ENCODE measurements at regions not wholly inside any gene's neighbourhood (a gene's known extent, or its start where the extent isn't known, plus 50 kb on each side); places are given as distances from the start of the nearest gene placed in this dataset.

DNA sequence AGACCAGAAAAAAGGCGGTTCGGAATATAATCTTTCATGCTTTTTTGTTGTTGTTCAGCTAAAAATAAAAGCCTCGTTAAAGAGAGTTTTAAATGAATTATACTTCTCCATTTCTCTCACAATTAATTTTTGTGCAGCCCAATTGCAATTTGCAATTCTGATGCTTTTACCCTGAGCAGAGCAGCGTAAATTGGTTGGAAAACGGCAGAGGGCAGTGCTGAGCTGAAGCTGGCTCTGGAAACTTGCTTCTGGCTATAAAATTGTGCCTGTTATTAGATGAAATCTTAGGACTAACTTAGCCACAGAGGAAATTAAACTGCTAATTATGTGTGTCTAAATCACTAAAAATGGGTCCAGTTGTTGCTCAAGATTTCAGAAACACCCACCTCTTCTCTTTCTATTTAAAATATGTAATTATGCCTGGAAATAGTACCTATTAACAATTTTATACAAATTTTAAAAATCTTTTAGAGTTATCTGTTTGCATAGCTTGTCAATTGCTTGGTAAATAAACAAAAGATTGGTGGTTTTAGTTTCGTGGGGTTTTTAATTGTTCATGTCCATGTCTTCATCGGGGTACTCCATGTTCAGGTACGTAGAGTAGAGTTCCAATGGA is 441.8 kb upstream of the TLE4 start:
- no peaks in the 10 kb centered on the region for H3K4me1 ChIP-seq (ENCODE audit: control insufficient read depth, insufficient read depth, low read length)
- H3K27me3 ChIP-seq (ENCODE audit: control insufficient read depth, insufficient read depth, low read length), result no peaks in the 10 kb centered on the region
- Mint-ChIP-seq H3K4me3 (no peak overlapping the region), H3K4me1 (no peaks in the 10 kb centered on the region), H3K9me3 (no peaks in the 10 kb centered on the region), H3K27me3 (ENCODE audit: low read depth in 2 of 2) (no peaks in the 10 kb centered on the region), H3K27ac (no peak overlapping the region), H3K36me3 (no peaks in the 10 kb centered on the region)
- H3K4me3 ChIP-seq (ENCODE audit: low read length), result no peak overlapping the region
- ATAC-seq, result no peak
- no peaks in the 10 kb centered on the region for H3K36me3 ChIP-seq (ENCODE audit: control insufficient read depth, insufficient read depth, low read length)
- whole genome bisulfite sequencing (ENCODE audit: insufficient coverage), result 62% methylated on average over 8 of the region's 8 CpGs
- H3K27ac ChIP-seq (ENCODE audit: low read length), result no peak overlapping the region
- TF ChIP-seq, protein P1, sequence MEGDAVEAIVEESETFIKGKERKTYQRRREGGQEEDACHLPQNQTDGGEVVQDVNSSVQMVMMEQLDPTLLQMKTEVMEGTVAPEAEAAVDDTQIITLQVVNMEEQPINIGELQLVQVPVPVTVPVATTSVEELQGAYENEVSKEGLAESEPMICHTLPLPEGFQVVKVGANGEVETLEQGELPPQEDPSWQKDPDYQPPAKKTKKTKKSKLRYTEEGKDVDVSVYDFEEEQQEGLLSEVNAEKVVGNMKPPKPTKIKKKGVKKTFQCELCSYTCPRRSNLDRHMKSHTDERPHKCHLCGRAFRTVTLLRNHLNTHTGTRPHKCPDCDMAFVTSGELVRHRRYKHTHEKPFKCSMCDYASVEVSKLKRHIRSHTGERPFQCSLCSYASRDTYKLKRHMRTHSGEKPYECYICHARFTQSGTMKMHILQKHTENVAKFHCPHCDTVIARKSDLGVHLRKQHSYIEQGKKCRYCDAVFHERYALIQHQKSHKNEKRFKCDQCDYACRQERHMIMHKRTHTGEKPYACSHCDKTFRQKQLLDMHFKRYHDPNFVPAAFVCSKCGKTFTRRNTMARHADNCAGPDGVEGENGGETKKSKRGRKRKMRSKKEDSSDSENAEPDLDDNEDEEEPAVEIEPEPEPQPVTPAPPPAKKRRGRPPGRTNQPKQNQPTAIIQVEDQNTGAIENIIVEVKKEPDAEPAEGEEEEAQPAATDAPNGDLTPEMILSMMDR (IDR thresholded peaks at IDR 0.05), result no peak
- intact Hi-C loops (cut with micrococcal nuclease), result loop anchor here (5.0 kb wide), 1 partner anchor 698 kb away; no protein-coding TSS in a partner anchor
- peak in 1 of 2 donors; percentile 19 for DNase-seq
- H3K9me3 ChIP-seq (ENCODE audit: control insufficient read depth, insufficient read depth, low read length), result no peaks in the 10 kb centered on the region

DNA sequence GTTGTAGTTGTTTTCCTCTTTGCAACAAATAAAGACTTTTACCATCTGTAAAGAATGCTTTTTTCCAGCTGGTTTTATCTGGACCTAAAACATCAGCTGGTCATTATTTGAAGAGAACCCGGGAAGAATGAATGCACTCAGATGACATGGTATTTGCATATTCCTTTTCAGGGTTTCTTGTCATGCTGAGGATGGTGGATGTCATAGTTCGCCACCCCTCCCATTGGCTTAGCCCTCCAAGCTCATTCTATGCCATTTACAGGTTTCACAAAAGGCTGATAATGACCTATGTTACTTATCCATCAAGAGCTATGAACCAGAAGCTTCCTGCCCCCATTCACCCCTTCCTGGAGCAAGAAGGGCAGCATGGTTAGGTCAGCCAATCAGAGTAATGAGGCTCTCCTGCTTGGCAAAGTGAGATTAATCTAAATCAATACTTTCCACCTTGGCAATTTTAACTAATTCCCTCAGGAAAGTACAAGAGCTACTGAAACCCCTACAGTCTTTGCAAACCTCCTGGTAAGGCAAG is 440.5 kb upstream of the TLE4 start:
- no peaks in the 10 kb centered on the region for H3K4me1 Mint-ChIP-seq
- Histone ChIP-seq H3K36me3 (ENCODE audit: control insufficient read depth, insufficient read depth, low read length) (no peaks in the 10 kb centered on the region), H3K27ac (ENCODE audit: low read length) (no peak overlapping the region), H3K9me3 (ENCODE audit: control insufficient read depth, insufficient read depth, low read length) (no peaks in the 10 kb centered on the region), H3K4me1 (ENCODE audit: control insufficient read depth, insufficient read depth, low read length) (no peaks in the 10 kb centered on the region), H3K27me3 (ENCODE audit: control insufficient read depth, insufficient read depth, low read length) (no peaks in the 10 kb centered on the region), H3K4me3 (ENCODE audit: low read length) (no peak overlapping the region)
- ATAC-seq (no peak), DNase-seq (no peak)
- WGBS (ENCODE audit: insufficient coverage), result 83% methylated on average over 2 of the region's 2 CpGs
- H3K27me3 Mint-ChIP-seq (ENCODE audit: low read depth in 2 of 2), result no peaks in the 10 kb centered on the region
- no peaks in the 10 kb centered on the region for H3K9me3 Mint-ChIP-seq
- H3K27ac Mint-ChIP-seq, result no peak overlapping the region
- H3K4me3 Mint-ChIP-seq, result no peak overlapping the region
- intact Hi-C loops (cut with micrococcal nuclease), result loop anchor here (5.0 kb wide), 1 partner anchor 699 kb away; no protein-coding TSS in a partner anchor
- TF ChIP-seq, protein P1 (IDR thresholded peaks at IDR 0.05), result no peak
- no peaks in the 10 kb centered on the region for H3K36me3 Mint-ChIP-seq

DNA sequence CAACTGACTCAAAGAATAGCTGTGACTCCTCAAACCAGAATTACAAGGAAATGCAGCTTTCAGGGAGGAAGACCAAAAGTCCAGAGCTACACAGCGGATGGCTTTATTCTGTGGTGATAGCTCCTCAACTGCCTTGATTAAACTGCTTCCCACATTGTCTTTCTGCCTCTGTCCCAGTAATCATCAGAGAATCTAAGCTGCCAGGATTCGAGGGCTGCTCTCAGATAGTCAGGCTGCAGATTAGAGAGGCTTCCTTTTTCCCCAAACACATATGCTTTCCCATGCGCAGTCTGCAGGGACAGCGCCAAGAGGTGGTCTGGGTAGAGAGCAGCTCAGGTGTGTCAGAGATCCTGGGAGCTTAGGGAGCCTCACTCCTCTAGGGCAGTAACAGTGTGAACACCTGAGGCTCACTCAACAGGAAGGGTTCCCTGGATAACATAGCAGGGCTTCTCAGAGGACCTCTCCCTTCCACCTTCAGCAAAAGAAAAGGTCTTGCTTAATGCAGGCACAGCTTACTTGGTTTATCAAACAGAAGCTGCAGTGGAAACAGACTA is 439.9 kb upstream of the TLE4 start:
- DNase-seq (no peak), ATAC-seq (no peak)
- Histone ChIP-seq H3K4me3 (ENCODE audit: low read length) (no peak overlapping the region), H3K4me1 (ENCODE audit: control insufficient read depth, insufficient read depth, low read length) (no peaks in the 10 kb centered on the region), H3K27me3 (ENCODE audit: control insufficient read depth, insufficient read depth, low read length) (no peaks in the 10 kb centered on the region), H3K36me3 (ENCODE audit: control insufficient read depth, insufficient read depth, low read length) (no peaks in the 10 kb centered on the region), H3K9me3 (ENCODE audit: control insufficient read depth, insufficient read depth, low read length) (no peaks in the 10 kb centered on the region), H3K27ac (ENCODE audit: low read length) (no peak overlapping the region)
- H3K36me3 Mint-ChIP-seq, result no peaks in the 10 kb centered on the region
- intact Hi-C loops (cut with micrococcal nuclease), result loop anchor here (5.0 kb wide), 1 partner anchor 700 kb away; no protein-coding TSS in a partner anchor
- no peak overlapping the region for H3K27ac Mint-ChIP-seq
- H3K4me3 Mint-ChIP-seq, result no peak overlapping the region
- no peaks in the 10 kb centered on the region for H3K27me3 Mint-ChIP-seq (ENCODE audit: low read depth in 2 of 2)
- no peaks in the 10 kb centered on the region for H3K9me3 Mint-ChIP-seq
- TF ChIP-seq, protein P1 (IDR thresholded peaks at IDR 0.05), result no peak
- H3K4me1 Mint-ChIP-seq, result no peaks in the 10 kb centered on the region
- WGBS (ENCODE audit: insufficient coverage), result 91% methylated on average over 4 of the region's 4 CpGs
